ENCODE measurements at regions not wholly inside any gene's neighbourhood (a gene's known extent, or its start where the extent isn't known, plus 50 kb on each side); places are given as distances from the start of the nearest gene placed in this dataset.
A peak's percentile ranks its signal among the peaks of the same experiment; 100 is the strongest.

- no peak for TF ChIP-seq CTCF (IDR thresholded peaks at IDR 0.05; ENCODE audit: low read depth, low read length)
- no peak overlapping the region for H3K27ac ChIP-seq
- peaks cover 2% of the 10 kb centered on the region for H3K9me3 ChIP-seq (ENCODE audit: severe bottlenecking)
- no peaks in the 10 kb centered on the region for H3K36me3 ChIP-seq
- H3K27me3 ChIP-seq (ENCODE audit: insufficient read depth, low read depth, severe bottlenecking): no peaks in the 10 kb centered on the region
- no peak overlapping the region for H3K4me3 ChIP-seq (ENCODE audit: low read depth, low read length)
- no peak for DNase-seq
Measured at GRCh38 chr3:137246491-137246890, 288.7 kb downstream of the IL20RB start.

- no peak overlapping the region for H3K27ac ChIP-seq
- TF ChIP-seq CTCF (IDR thresholded peaks at IDR 0.05; ENCODE audit: low read depth, low read length): no peak
- H3K9me3 ChIP-seq (ENCODE audit: severe bottlenecking): peaks cover 2% of the 10 kb centered on the region
- no peaks in the 10 kb centered on the region for H3K27me3 ChIP-seq (ENCODE audit: insufficient read depth, low read depth, severe bottlenecking)
- no peak for DNase-seq
- no peaks in the 10 kb centered on the region for H3K36me3 ChIP-seq
- H3K4me3 ChIP-seq (ENCODE audit: low read depth, low read length): no peak overlapping the region
Measured at GRCh38 chr3:137249311-137249940, 291.6 kb downstream of the IL20RB start.

GRCh38 chr3:137259089-137259488 is 301.3 kb downstream of the IL20RB start:
- no peaks in the 10 kb centered on the region for H3K36me3 ChIP-seq
- H3K27ac ChIP-seq: no peak overlapping the region
- no peaks in the 10 kb centered on the region for H3K27me3 ChIP-seq (ENCODE audit: insufficient read depth, low read depth, severe bottlenecking)
- H3K9me3 ChIP-seq (ENCODE audit: severe bottlenecking): no peaks in the 10 kb centered on the region
- no peak for TF ChIP-seq CTCF (IDR thresholded peaks at IDR 0.05; ENCODE audit: low read depth, low read length)
- no peak for DNase-seq
- no peak overlapping the region for H3K4me3 ChIP-seq (ENCODE audit: low read depth, low read length)

- peak; percentile 24 for DNase-seq
- H3K9me3 ChIP-seq (ENCODE audit: severe bottlenecking): no peaks in the 10 kb centered on the region
- no peaks in the 10 kb centered on the region for H3K36me3 ChIP-seq
- 0 out of 2 replicates have a peak, but pooled peaks have one; percentile 19 for TF ChIP-seq CTCF (IDR thresholded peaks at IDR 0.05; ENCODE audit: low read depth, low read length)
- no peak overlapping the region for H3K4me3 ChIP-seq (ENCODE audit: low read depth, low read length)
- no peak overlapping the region for H3K27ac ChIP-seq
- H3K27me3 ChIP-seq (ENCODE audit: insufficient read depth, low read depth, severe bottlenecking): no peaks in the 10 kb centered on the region
Measured at GRCh38 chr3:137259701-137260100, 301.9 kb downstream of the IL20RB start.

GRCh38 chr3:137264071-137264820 is 306.5 kb downstream of the IL20RB start:
- peak overlapping the region; percentile 85 for H3K27ac ChIP-seq
- no peaks in the 10 kb centered on the region for H3K36me3 ChIP-seq

More at GRCh38 chr3:137264071-137264820, 306.5 kb downstream of the IL20RB start:
- H3K9me3 ChIP-seq (ENCODE audit: severe bottlenecking): no peaks in the 10 kb centered on the region
- H3K4me3 ChIP-seq (ENCODE audit: low read depth, low read length): peak overlapping the region; percentile 27
- TF ChIP-seq CTCF (IDR thresholded peaks at IDR 0.05; ENCODE audit: low read depth, low read length): no peak
- H3K27me3 ChIP-seq (ENCODE audit: insufficient read depth, low read depth, severe bottlenecking): no peaks in the 10 kb centered on the region
- peak; percentile 88 for DNase-seq
